Gastroesophageal sphincter (tissue), 4 donors: ENCODE measurements at regions not wholly inside any gene's neighbourhood (a gene's known extent, or its start where the extent isn't known, plus 50 kb on each side); places are given as distances from the start of the nearest gene placed in this dataset.
A peak's percentile ranks its signal among the peaks of the same experiment; 100 is the strongest.

ENCODE experiments used
- ATAC-seq: fragments of 150-250 bp; one replicate; pipeline ENCODE4 v1.9.1; 2016; ENCODE audit warnings: mild to moderate bottlenecking, moderate library complexity
- H3K27ac ChIP-seq, 4 donors: fragments of 200-600 bp; sonication (generic) in 3 of 4; 1 replicate in 3 of 4; 2 replicates in 1 of 4; pipeline ENCODE4 v1.5.1; 2016 to 2019
- H3K27me3 ChIP-seq: fragments of 200-600 bp; sonication (generic); one replicate; pipeline ENCODE4 v1.5.1; 2019
- H3K36me3 ChIP-seq, 2 donors: fragments of 200-600 bp; sonication (generic); one replicate each; pipeline ENCODE4 v1.5.1; 2019; ENCODE audit warnings: control low read depth in 1 of 2
- H3K4me1 ChIP-seq, 3 donors: fragments of 200-600 bp; sonication (generic); 1 replicate in 2 of 3; 2 replicates in 1 of 3; pipeline ENCODE4 v1.5.1; 2016 to 2019; ENCODE audit warnings: control low read depth in 2 of 3
- H3K4me3 ChIP-seq, 2 donors: fragments of 200-600 bp; sonication (generic); one replicate each; pipeline ENCODE4 v1.5.1; 2019; ENCODE audit warnings: mild to moderate bottlenecking in 1 of 2, moderate library complexity in 1 of 2
- H3K9me3 ChIP-seq, 3 donors: fragments of 200-600 bp; sonication (generic); one replicate each; pipeline ENCODE4 v1.5.1; 2017 to 2019; ENCODE audit warnings: control low read depth in 2 of 3
- CTCF ChIP-seq, 4 experiments: fragments of 200-600 bp in 2 of 4; fragments of 450-650 bp in 2 of 4; sonication (generic) in 1 of 4; IDR thresholded peaks; one replicate each; pipeline ENCODE4 v1.5.1; 2017 to 2019; ENCODE audit warnings: antibody characterized with exemption in 4 of 4, mild to moderate bottlenecking in 2 of 4, moderate library complexity in 2 of 4
- EP300 ChIP-seq: sonication (generic); formaldehyde crosslinking; IDR thresholded peaks from one replicate; pipeline ENCODE4 v1.6.1; 2017; ENCODE audit warnings: antibody characterized with exemption, mild to moderate bottlenecking
- POLR2A ChIP-seq, 2 donors: fragments of 450-650 bp; IDR thresholded peaks; one replicate each; pipeline ENCODE4 v1.6.1; 2017; ENCODE audit warnings: antibody characterized with exemption in 2 of 2, mild to moderate bottlenecking in 2 of 2, moderate library complexity in 1 of 2
- POLR2AphosphoS5 ChIP-seq: sonication (generic); formaldehyde crosslinking; IDR thresholded peaks from one replicate; pipeline ENCODE4 v1.6.1; 2017; ENCODE audit warnings: antibody characterized with exemption
- WGBS, 2 donors: methylation state at CpG; one replicate each; pipeline ENCODE4 v1.1.5; 2018; ENCODE audit warnings: low coverage in 1 of 2; 5-methylcytosine and 5-hydroxymethylcytosine counted together

DNA sequence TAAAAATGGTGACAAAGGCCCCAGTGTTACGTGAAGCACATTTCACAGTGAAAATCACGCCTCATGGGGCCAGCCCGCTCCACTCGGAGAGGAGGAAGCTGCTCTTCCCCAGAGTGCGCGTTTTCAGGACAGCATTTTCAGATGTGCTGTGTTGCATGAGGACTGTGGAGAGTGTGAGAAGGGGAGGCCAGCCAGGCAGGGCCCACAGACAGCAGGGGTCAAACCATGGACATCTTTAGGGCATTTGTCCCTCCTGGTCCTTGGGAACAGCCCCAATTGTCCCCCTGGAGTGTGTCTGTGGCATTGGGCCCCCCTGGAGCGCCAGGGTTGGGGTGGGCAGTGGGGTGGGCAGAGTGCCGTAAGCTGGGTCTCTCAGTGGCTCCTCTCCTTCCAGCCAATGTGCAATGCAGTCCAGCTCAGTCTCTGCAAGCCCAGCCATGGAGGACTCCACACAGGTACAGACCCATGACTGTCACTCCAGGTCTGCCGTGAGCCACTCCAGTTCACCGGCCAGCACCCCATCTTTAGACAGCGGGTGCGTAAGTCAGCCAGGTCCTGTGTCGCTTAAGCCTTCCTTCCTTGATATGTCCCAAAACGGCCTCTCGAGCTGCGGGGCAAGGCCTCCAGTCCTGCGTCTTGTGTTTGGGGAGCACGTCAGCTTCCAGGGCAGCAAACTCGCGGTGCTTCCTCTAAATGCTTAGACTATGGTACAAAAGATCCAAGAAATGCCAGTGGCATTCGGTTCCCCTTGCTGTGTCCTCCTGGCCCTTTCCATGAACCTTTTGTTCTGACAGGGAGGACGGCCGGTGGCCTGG, 159.3 kb upstream of the AFDN start:
- Histone ChIP-seq H3K9me3 (no peaks in the 10 kb centered on the region), H3K27ac (no peak overlapping the region), H3K27me3 (no peaks in the 10 kb centered on the region), H3K4me3 (no peak overlapping the region), H3K36me3 (no peaks in the 10 kb centered on the region), H3K4me1 (peaks cover 0 to 3% (median 0%) of the 10 kb centered on the region in 3 donors)
- 95% methylated on average over 8 of the region's 23 CpGs; no CpG with 5 or more reads in 1 of the 2 donors for WGBS, 2 donors
- no peak for ATAC-seq
- TF ChIP-seq POLR2AphosphoS5 (no peak), EP300 (no peak), POLR2A (IDR thresholded peaks at IDR 0.05) (no peak)

DNA sequence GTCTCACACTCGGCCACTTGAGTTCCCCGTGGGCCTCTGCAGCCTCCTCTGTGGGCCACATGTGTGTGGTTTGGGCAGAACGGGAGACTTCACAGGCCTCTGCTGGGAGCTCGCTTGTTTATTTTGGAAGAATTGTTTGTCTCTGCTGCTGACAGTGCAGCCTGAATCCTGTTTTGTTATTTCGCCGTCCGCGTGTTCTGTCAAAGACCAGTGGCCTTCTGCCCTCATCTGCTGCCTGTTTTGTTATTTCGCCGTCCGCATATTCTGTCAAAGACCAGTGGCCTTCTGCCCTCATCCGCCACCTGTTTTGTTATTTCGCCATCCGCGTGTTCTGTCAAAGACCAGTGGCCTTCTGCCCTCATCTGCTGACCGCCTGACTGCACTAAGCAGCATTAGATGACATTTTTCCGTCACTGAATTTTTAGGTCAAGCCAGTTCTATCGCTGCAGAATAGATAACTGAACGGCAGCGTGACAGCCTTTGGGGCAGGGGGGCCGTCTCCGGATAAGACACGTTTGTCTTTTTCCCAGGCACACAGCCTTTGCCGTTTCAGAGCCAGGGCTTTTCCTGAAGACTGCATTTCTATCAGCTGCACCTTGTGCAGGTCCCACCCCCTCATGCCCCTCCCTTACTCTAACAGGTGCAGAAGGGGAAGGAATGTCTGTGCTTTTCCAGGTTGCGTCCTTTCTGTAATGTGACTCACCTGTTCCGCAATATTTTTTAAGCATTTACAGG, 158.5 kb upstream of the AFDN start:
- no peak for TF ChIP-seq EP300
- no peak for TF ChIP-seq POLR2AphosphoS5
- no peak for TF ChIP-seq POLR2A (IDR thresholded peaks at IDR 0.05)
- no peak for TF ChIP-seq CTCF (IDR thresholded peaks at IDR 0.05)
- 77 to 81% methylated on average over 10 to 23 of the region's 26 CpGs for WGBS, 2 donors
- Histone ChIP-seq H3K4me3 (no peak overlapping the region), H3K27me3 (no peaks in the 10 kb centered on the region), H3K27ac (no peak overlapping the region), H3K4me1 (no peaks in the 10 kb centered on the region), H3K9me3 (no peaks in the 10 kb centered on the region), H3K36me3 (no peaks in the 10 kb centered on the region)
- peak; percentile 5 for ATAC-seq

DNA sequence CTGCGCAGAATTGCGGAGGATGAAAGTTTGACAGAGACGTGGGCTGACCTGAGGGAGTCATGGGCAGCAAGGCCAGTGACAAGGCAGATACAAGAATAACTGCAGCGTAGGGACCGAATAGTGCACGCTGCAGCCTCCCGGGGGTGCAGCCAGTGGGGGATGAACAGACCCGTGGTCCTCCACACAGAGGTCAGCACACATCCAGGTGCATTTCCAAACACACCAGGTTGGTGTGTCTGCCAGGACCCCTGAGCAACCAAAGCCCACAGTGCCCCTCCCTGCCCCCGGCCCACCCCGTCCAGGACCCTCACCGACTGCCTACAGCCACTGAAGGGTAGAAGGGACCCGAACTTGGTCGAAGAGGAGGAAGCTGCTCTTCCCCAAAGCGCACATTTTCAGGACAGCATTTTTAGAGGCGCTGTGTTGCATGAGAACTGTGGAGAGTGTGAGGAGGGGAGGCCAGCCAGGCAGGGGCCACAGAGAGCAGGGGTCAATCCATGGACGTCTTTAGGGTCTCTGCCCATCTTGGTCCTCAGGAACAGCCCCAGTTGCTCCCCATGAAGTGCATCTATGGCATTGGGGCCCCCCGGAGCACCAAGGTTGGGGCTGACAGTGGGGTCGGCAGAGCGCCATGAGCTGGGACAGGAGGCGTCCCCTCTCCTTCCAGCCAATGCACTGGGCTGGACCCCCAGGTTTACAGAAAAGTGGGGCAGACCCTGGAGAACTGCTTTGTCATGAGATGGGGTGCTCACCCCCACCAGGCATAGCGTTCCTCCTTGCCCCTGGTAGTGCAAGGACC, 157.8 kb upstream of the AFDN start:
- no peak overlapping the region for H3K27ac ChIP-seq
- TF ChIP-seq POLR2A (IDR thresholded peaks at IDR 0.05): no peak
- TF ChIP-seq EP300: no peak
- TF ChIP-seq CTCF (IDR thresholded peaks at IDR 0.05): no peak
- no peak for TF ChIP-seq POLR2AphosphoS5
- H3K9me3 ChIP-seq: no peaks in the 10 kb centered on the region
- no peak overlapping the region for H3K4me3 ChIP-seq
- no peaks in the 10 kb centered on the region for H3K4me1 ChIP-seq
- H3K27me3 ChIP-seq: no peaks in the 10 kb centered on the region
- no peaks in the 10 kb centered on the region for H3K36me3 ChIP-seq
- WGBS, 2 donors: 92% methylated on average over 6 of the region's 21 CpGs; no CpG with 5 or more reads in 1 of the 2 donors
- no peak for ATAC-seq

- no CpG with 5 or more reads among the region's 9 CpGs for WGBS, 2 donors
- no peak for ATAC-seq
- H3K36me3 ChIP-seq: no peaks in the 10 kb centered on the region
- TF ChIP-seq POLR2A (IDR thresholded peaks at IDR 0.05) (no peak), CTCF (IDR thresholded peaks at IDR 0.05) (no peak), POLR2AphosphoS5 (no peak), EP300 (no peak)
- no peaks in the 10 kb centered on the region for H3K4me1 ChIP-seq
- no peaks in the 10 kb centered on the region for H3K9me3 ChIP-seq
- no peak overlapping the region for H3K4me3 ChIP-seq
- no peaks in the 10 kb centered on the region for H3K27me3 ChIP-seq
- H3K27ac ChIP-seq: no peak overlapping the region
These were observed 157.2 kb upstream of the AFDN start for GRCh38 chr6:167669553-167669849.
